Heart left ventricle (tissue), 16 donors: ENCODE measurements at regions not wholly inside any gene's neighbourhood (a gene's known extent, or its start where the extent isn't known, plus 50 kb on each side); places are given as distances from the start of the nearest gene placed in this dataset.

ENCODE experiments used
- ATAC-seq, 4 donors: fragments of 200-7000 bp; cut with Tn5 transposase; one replicate each; pipeline ENCODE4 v1.9.1; 2020 to 2022; ENCODE audit warnings: moderate library complexity in 4 of 4, mild to moderate bottlenecking in 3 of 4, moderate number of reproducible peaks in 1 of 4
- DNase-seq, 5 donors: peaks; one replicate each; pipeline ENCODE4 v3.0.0-alpha.2; 2020
- H3K27ac ChIP-seq, 12 donors: fragments of 200-600 bp; sonication (generic) in 4 of 12; one replicate each; pipeline versions ENCODE4 v1.5.0 to v1.8.0; 2016 to 2022; ENCODE audit warnings: mild to moderate bottlenecking in 2 of 12
- H3K27me3 ChIP-seq, 9 donors: fragments of 200-600 bp; sonication (generic) in 2 of 9; one replicate each; pipeline versions ENCODE4 v1.5.1 to v1.8.0; 2016 to 2022; ENCODE audit warnings: mild to moderate bottlenecking in 3 of 9
- H3K36me3 ChIP-seq, 9 donors: fragments of 200-600 bp; sonication (generic) in 2 of 9; one replicate each; pipeline versions ENCODE4 v1.5.0 to v1.8.0; 2018 to 2022; ENCODE audit warnings: mild to moderate bottlenecking in 2 of 9
- H3K4me1 ChIP-seq, 12 donors: fragments of 200-600 bp; sonication (generic) in 4 of 12; one replicate each; pipeline versions ENCODE4 v1.5.0 to v1.8.0; 2016 to 2022; ENCODE audit warnings: mild to moderate bottlenecking in 3 of 12
- H3K4me3 ChIP-seq, 12 donors: fragments of 200-600 bp; sonication (generic) in 4 of 12; one replicate each; pipeline versions ENCODE4 v1.5.0 to v1.8.0; 2017 to 2022; ENCODE audit warnings: mild to moderate bottlenecking in 9 of 12, moderate library complexity in 4 of 12
- H3K9me3 ChIP-seq, 12 donors: fragments of 200-600 bp; sonication (generic) in 4 of 12; one replicate each; pipeline versions ENCODE4 v1.5.0 to v1.8.0; 2016 to 2022; ENCODE audit warnings: mild to moderate bottlenecking in 1 of 12
- POLR2A ChIP-seq, 2 donors: fragments of 450-650 bp; IDR thresholded peaks; one replicate each; pipeline ENCODE4 v1.6.1; 2017; ENCODE audit warnings: antibody characterized with exemption in 2 of 2, mild to moderate bottlenecking in 2 of 2, moderate library complexity in 2 of 2
- WGBS, 4 donors: extraction: QIAGEN DNeasy Blood & Tissue Kit in 2 of 4; methylation state at CpG; one replicate each; pipeline versions ENCODE4 v1.1.5 to v1.1.7; 2013 to 2018; 5-methylcytosine and 5-hydroxymethylcytosine counted together
- intact Hi-C, 10 donors: fragments of 100-400 bp; cut with DNase I; formaldehyde crosslinking; loops; one replicate each; pipeline versions ENCODE4 v1.11.1 to v1.14.2; 2022
- TF ChIP-seq, protein P1 (sequence below), 12 donors: fragments of 200-600 bp; sonication (generic) in 4 of 12; IDR thresholded peaks; one replicate each; pipeline versions ENCODE4 v1.5.0 to v1.8.0; 2018 to 2022; ENCODE audit warnings: antibody characterized with exemption in 12 of 12, mild to moderate bottlenecking in 5 of 12
- donor health status: ischemic (EF 13 %, LVEDD 7.1; RV severe dilation, severe dysfunction).
- donor health status: healthy with polysubstance abuse.
- donor health status: DM: no; HTN: yes; CAD: no.
- donor health status: DM: no; HTN: no; CAD: no.
- donor health status: ischemic (EF 25% LVEDD 6.9; RV normal size, moderate dysfunction).
- donor health status: ischemic (EF 25% LVEDD 5.7; RV mildly dilated, moderate dysfunction).
- donor health status: healthy.
- donor health status: DM: yes; HTN: yes; CAD: no.
- donor health status: ischemic (EF 35%, LVEDD 5.7; RV mildly dilated, moderate dysfunction).
- donor health status: nonischemic (EF 11% LVEDD 7.7; RV severe dilation, severe dysfunction).
- donor health status: DM: yes; HTN: yes; CAD: no.
- donor health status: PGD.
- donor health status: ischemic (EF 29% LVEDD 5.4; RV normal size, mild dysfunction).
- donor health status: nonischemic (EF 23%, LVEDD 6.1; RV moderate dilation, normal function).

DNA sequence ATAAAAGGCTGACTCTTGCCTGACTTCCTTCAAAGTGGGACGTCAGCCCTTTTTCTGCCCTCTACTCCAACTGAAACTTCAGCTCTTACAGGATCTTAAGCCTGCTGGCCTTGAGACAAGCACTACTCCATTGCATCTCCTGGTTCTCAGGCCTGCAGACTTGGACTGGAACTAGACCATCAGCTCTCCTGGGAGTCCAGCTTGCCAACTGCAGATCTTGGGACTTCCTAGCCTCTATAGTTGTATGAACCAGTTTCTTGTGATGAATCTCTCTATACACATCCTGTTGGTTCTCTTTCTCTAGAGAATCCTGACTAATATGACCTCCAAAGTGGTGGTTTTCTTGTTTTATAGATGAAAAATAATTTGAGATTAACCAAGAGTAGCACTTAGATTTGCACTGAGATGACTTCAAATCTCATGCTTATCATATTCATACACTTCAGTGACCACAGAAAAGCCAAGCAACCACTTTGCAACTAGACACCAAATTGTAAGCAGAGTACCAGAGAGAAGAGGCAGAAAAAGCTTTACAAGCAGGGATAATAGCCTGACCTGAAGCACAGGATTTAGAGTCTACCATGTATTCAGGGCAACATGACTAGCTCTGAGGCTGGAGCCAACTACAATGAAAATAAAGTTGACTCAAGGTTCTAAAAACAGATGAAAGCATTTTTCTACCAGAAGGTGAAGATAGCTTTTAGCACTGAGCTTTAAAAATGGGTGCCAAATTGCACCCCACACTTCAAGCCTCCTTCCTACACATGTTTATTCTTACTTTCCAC, 661.3 kb upstream of the USP24 start:
- WGBS, 4 donors: 71 to 81% (median 75%) methylated on average over 1 of the region's 1 CpG
- ATAC-seq (peak in 2 of 4 donors; percentile 49), DNase-seq (peak in 4 of 5 donors; percentile 25 to 50 (median 26))
- H3K9me3 ChIP-seq: no peaks in the 10 kb centered on the region
- H3K27me3 ChIP-seq: no peaks in the 10 kb centered on the region
- no peak overlapping the region for H3K27ac ChIP-seq
- no peak overlapping the region for H3K4me3 ChIP-seq
- intact Hi-C loops: no loop called here
- no peak for TF ChIP-seq POLR2A (IDR thresholded peaks at IDR 0.05)
- TF ChIP-seq, protein P1, sequence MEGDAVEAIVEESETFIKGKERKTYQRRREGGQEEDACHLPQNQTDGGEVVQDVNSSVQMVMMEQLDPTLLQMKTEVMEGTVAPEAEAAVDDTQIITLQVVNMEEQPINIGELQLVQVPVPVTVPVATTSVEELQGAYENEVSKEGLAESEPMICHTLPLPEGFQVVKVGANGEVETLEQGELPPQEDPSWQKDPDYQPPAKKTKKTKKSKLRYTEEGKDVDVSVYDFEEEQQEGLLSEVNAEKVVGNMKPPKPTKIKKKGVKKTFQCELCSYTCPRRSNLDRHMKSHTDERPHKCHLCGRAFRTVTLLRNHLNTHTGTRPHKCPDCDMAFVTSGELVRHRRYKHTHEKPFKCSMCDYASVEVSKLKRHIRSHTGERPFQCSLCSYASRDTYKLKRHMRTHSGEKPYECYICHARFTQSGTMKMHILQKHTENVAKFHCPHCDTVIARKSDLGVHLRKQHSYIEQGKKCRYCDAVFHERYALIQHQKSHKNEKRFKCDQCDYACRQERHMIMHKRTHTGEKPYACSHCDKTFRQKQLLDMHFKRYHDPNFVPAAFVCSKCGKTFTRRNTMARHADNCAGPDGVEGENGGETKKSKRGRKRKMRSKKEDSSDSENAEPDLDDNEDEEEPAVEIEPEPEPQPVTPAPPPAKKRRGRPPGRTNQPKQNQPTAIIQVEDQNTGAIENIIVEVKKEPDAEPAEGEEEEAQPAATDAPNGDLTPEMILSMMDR (IDR thresholded peaks at IDR 0.05): no peak
- peaks cover 0 to 7% (median 0%) of the 10 kb centered on the region in 12 donors for H3K4me1 ChIP-seq
- H3K36me3 ChIP-seq: no peaks in the 10 kb centered on the region

DNA sequence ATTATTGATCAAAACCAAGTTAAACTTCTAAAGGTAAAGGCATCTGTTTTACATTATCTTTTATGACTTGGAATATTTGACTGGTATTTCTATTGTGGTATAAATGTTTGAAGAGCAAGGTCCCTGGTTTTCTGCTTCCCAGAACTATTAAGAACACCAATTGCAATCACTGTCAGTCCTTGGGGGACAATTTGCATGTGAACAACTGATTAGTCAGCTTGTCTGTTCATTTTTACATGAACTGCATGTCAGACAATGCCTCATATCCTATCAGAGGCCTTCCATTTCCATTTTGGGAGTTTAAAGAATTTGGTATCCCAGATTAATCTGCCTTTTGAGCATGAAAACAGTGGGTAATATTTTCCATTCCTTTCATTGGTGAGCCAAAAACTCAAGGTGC, 654.9 kb upstream of the USP24 start:
- DNase-seq (no peak), ATAC-seq (no peak)
- intact Hi-C loops: no loop called here
- no peaks in the 10 kb centered on the region for H3K9me3 ChIP-seq
- H3K4me3 ChIP-seq: no peak overlapping the region
- H3K4me1 ChIP-seq: peaks cover 0 to 22% (median 5%) of the 10 kb centered on the region in 12 donors
- H3K27me3 ChIP-seq: no peaks in the 10 kb centered on the region
- TF ChIP-seq POLR2A (IDR thresholded peaks at IDR 0.05): no peak
- TF ChIP-seq, protein P1 (IDR thresholded peaks at IDR 0.05): no peak
- H3K36me3 ChIP-seq: no peaks in the 10 kb centered on the region
- H3K27ac ChIP-seq: no peak overlapping the region

DNA sequence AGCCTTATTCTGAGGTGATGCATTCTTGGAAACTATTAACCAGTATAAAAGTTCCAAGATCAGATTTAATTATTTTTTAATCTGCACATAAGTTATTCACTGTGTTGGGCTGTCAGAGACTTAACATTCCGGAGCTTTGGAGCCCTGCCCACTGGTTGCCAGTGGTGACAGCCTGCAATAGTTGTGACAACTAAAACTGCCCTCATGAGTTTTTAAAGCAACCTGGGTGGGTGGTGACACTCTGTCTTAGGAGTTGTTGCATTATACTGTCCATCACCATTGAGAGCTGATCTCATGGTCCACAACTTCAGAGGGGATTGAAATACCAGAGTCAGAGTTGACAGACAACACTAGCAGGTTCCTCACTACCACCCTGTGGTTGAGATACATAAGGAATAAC, 653.9 kb upstream of the USP24 start:
- 20 to 33% (median 29%) methylated on average over 1 of the region's 1 CpG for WGBS, 4 donors
- H3K4me3 ChIP-seq: no peak overlapping the region
- no peak for TF ChIP-seq POLR2A (IDR thresholded peaks at IDR 0.05)
- TF ChIP-seq, protein P1 (IDR thresholded peaks at IDR 0.05): no peak
- peaks cover 0 to 22% (median 5%) of the 10 kb centered on the region in 12 donors for H3K4me1 ChIP-seq
- H3K9me3 ChIP-seq: no peaks in the 10 kb centered on the region
- DNase-seq (peak in 4 of 5 donors; percentile 30 to 78 (median 48)), ATAC-seq (peak; percentile 49 to 80 (median 68))
- intact Hi-C loops: no loop called here
- no peaks in the 10 kb centered on the region for H3K36me3 ChIP-seq
- H3K27me3 ChIP-seq: no peaks in the 10 kb centered on the region
- no peak overlapping the region for H3K27ac ChIP-seq

DNA sequence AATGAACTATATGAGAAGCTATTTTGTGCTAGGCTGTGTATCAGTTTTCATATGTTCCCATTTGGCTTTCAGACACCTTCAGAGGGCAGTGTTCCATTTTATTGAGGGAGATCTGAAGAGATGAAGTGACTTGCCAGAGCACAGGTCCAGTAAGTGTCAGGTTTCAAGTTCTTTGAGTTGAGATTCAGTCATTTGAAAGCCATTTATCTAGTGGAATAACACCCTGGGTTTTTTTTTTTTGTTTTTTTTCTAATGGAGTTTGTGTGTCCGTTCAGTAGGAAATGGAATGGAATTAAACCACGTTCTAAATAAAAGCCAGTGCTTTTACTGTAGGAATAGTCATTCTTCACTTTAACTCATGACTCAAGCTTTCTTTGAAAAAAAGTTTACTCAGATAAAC, 652.9 kb upstream of the USP24 start:
- WGBS, 4 donors: 58 to 68% (median 64%) methylated on average over 2 of the region's 2 CpGs
- TF ChIP-seq, protein P1 (IDR thresholded peaks at IDR 0.05): peak in 2 of 12 donors; percentile 12 to 24
- no peak for TF ChIP-seq POLR2A (IDR thresholded peaks at IDR 0.05)
- peak in 1 of 4 donors; percentile 48 for ATAC-seq

More for the DNA sequence above, 652.9 kb upstream of the USP24 start:
- no peaks in the 10 kb centered on the region for H3K36me3 ChIP-seq
- no peaks in the 10 kb centered on the region for H3K9me3 ChIP-seq
- H3K27me3 ChIP-seq: no peaks in the 10 kb centered on the region
- no peak for DNase-seq
- no peak overlapping the region for H3K4me3 ChIP-seq
- peak overlapping the region in 1 of 12 donors; percentile 10 for H3K27ac ChIP-seq
- H3K4me1 ChIP-seq: peaks cover 0 to 22% (median 5%) of the 10 kb centered on the region in 12 donors
- intact Hi-C loops: no loop called here
